ENCODE measurements at regions not wholly inside any gene's neighbourhood (a gene's known extent, or its start where the extent isn't known, plus 50 kb on each side); places are given as distances from the start of the nearest gene placed in this dataset.

- no peak for ATAC-seq (ENCODE audit: low FRiP score)
- TF ChIP-seq CTCF (IDR thresholded peaks at IDR 0.05), result no peak
Measured at GRCh38 chrX:4841216-4841745, 1127.8 kb upstream of the PRKX start.

GRCh38 chrX:4831574-4831973 lies 1118.1 kb upstream of the PRKX start:
- DNase-seq (ENCODE audit: low spot score) (no peak), ATAC-seq (ENCODE audit: low FRiP score) (no peak)
- TF ChIP-seq CTCF (IDR thresholded peaks at IDR 0.05), result no peak

More at GRCh38 chrX:4841216-4841745, 1127.8 kb upstream of the PRKX start:
- no peak for DNase-seq (ENCODE audit: low spot score)

GRCh38 chrX:4830880-4831557 lies 1117.6 kb upstream of the PRKX start:
- no peak for ATAC-seq (ENCODE audit: low FRiP score)
- TF ChIP-seq CTCF (IDR thresholded peaks at IDR 0.05), result no peak
- DNase-seq (ENCODE audit: low spot score), result no peak

GRCh38 chrX:4825550-4825949 lies 1112.1 kb upstream of the PRKX start:
- TF ChIP-seq CTCF (IDR thresholded peaks at IDR 0.05), result no peak
- DNase-seq (ENCODE audit: low spot score) (no peak), ATAC-seq (ENCODE audit: low FRiP score) (no peak)

GRCh38 chrX:4809571-4809970 lies 1096.1 kb upstream of the PRKX start:
- DNase-seq (ENCODE audit: low spot score) (no peak), ATAC-seq (ENCODE audit: low FRiP score) (no peak)
- no peak for TF ChIP-seq CTCF (IDR thresholded peaks at IDR 0.05)

GRCh38 chrX:4805502-4805901 lies 1092.1 kb upstream of the PRKX start:
- ATAC-seq (ENCODE audit: low FRiP score) (no peak), DNase-seq (ENCODE audit: low spot score) (no peak)
- TF ChIP-seq CTCF (IDR thresholded peaks at IDR 0.05), result no peak

- DNase-seq (ENCODE audit: low spot score) (no peak), ATAC-seq (ENCODE audit: low FRiP score) (no peak)
- TF ChIP-seq CTCF (IDR thresholded peaks at IDR 0.05), result no peak
Measured at GRCh38 chrX:4800756-4801155, 1087.3 kb upstream of the PRKX start.
